BLaER1 treated with 17β-estradiol and CSF1 and Interleukin-3, amounts not matched to agents 10 nM and 100 nM (cell line): ENCODE measurements at regions not wholly inside any gene's neighbourhood (a gene's known extent, or its start where the extent isn't known, plus 50 kb on each side); places are given as distances from the start of the nearest gene placed in this dataset.

Experiments used
- H3K27ac ChIP-seq, 11 experiments: shearing (Covaris generic); formaldehyde crosslinking; 2 replicates each; pipeline ENCODE4 v1.8.1; 2022
- H3K27me3 ChIP-seq, 11 experiments: shearing (Covaris generic); formaldehyde crosslinking; 2 replicates each; pipeline ENCODE4 v1.8.1; 2022
- H3K36me3 ChIP-seq, 11 experiments: shearing (Covaris generic); formaldehyde crosslinking; 2 replicates each; pipeline ENCODE4 v1.8.1; 2022
- H3K4me1 ChIP-seq, 10 experiments: shearing (Covaris generic); formaldehyde crosslinking; 2 replicates each; pipeline ENCODE4 v1.8.1; 2022
- H3K4me2 ChIP-seq, 11 experiments: shearing (Covaris generic); formaldehyde crosslinking; 2 replicates each; pipeline ENCODE4 v1.8.1; 2022
- H3K4me3 ChIP-seq, 10 experiments: shearing (Covaris generic); formaldehyde crosslinking; 2 replicates each; pipeline ENCODE4 v1.8.1; 2022
- H3K9ac ChIP-seq, 11 experiments: shearing (Covaris generic); formaldehyde crosslinking; 2 replicates each; pipeline ENCODE4 v1.8.1; 2022
- H3K9me3 ChIP-seq, 11 experiments: shearing (Covaris generic); formaldehyde crosslinking; replicated peaks in 1 of 11; 2 replicates each; pipeline ENCODE4 v1.8.1; 2022
- H4K20me1 ChIP-seq, 11 experiments: shearing (Covaris generic); formaldehyde crosslinking; 2 replicates each; pipeline ENCODE4 v1.8.1; 2022
- Cebpa-rat ChIP-seq, 11 experiments: shearing (Covaris generic); IDR thresholded peaks; 2 replicates each; pipeline ENCODE4 v1.8.1; 2022

- H3K9me3 ChIP-seq, result no peaks in the 10 kb centered on the region
- no peaks in the 10 kb centered on the region for H3K36me3 ChIP-seq
- peaks cover 0 to 26% (median 15%) of the 10 kb centered on the region in 10 experiments; a peak in 14 of 20 replicates for H3K4me1 ChIP-seq
- no peaks in the 10 kb centered on the region for H4K20me1 ChIP-seq
- no peaks in the 10 kb centered on the region for H3K27me3 ChIP-seq
- no peak overlapping the region for H3K4me3 ChIP-seq
- H3K4me2 ChIP-seq, result no peak overlapping the region
- no peak for TF ChIP-seq Cebpa-rat (IDR thresholded peaks at IDR 0.05)
- H3K27ac ChIP-seq, result no peak overlapping the region
- no peak overlapping the region for H3K9ac ChIP-seq
Measured at GRCh38 chr7:42614636-42615035, 297.2 kb downstream of the C7orf25 start.

- no peak overlapping the region for H3K9ac ChIP-seq
- H3K27ac ChIP-seq, result no peak overlapping the region
- no peaks in the 10 kb centered on the region for H3K36me3 ChIP-seq
- no peaks in the 10 kb centered on the region for H4K20me1 ChIP-seq
- H3K4me2 ChIP-seq, result peak overlapping the region in 9 of 11 experiments; percentile 5 to 61 (median 52); a peak in 16 of 22 replicates
- H3K4me1 ChIP-seq, result peaks cover 0 to 20% (median 15%) of the 10 kb centered on the region in 10 experiments; a peak in 14 of 20 replicates
- H3K4me3 ChIP-seq, result no peak overlapping the region
- no peaks in the 10 kb centered on the region for H3K9me3 ChIP-seq
- no peak for TF ChIP-seq Cebpa-rat (IDR thresholded peaks at IDR 0.05)
- H3K27me3 ChIP-seq, result no peaks in the 10 kb centered on the region
Measured at GRCh38 chr7:42611961-42612360, 299.9 kb downstream of the C7orf25 start.

GRCh38 chr7:42611289-42611928, 300.5 kb downstream of the C7orf25 start:
- Histone ChIP-seq H4K20me1 (no peaks in the 10 kb centered on the region), H3K9ac (no peak overlapping the region)

GRCh38 chr7:42606193-42606905, 305.5 kb downstream of the C7orf25 start:
- Histone ChIP-seq H4K20me1 (no peaks in the 10 kb centered on the region), H3K4me2 (no peak overlapping the region), H3K4me1 (peaks cover 0 to under 1% (median 0%) of the 10 kb centered on the region in 10 experiments; a peak in 1 of 20 replicates), H3K27me3 (no peaks in the 10 kb centered on the region), H3K4me3 (no peak overlapping the region), H3K36me3 (no peaks in the 10 kb centered on the region), H3K9me3 (no peaks in the 10 kb centered on the region), H3K27ac (no peak overlapping the region), H3K9ac (no peak overlapping the region)
- TF ChIP-seq Cebpa-rat (IDR thresholded peaks at IDR 0.05), result no peak

More at GRCh38 chr7:42611289-42611928, 300.5 kb downstream of the C7orf25 start:
- no peaks in the 10 kb centered on the region for H3K9me3 ChIP-seq
- H3K4me1 ChIP-seq, result peaks cover 0 to 20% (median 15%) of the 10 kb centered on the region in 10 experiments; a peak in 14 of 20 replicates
- no peaks in the 10 kb centered on the region for H3K27me3 ChIP-seq
- peak overlapping the region in 6 of 11 experiments; percentile 50 to 61 (median 53); a peak in 11 of 22 replicates for H3K4me2 ChIP-seq
- no peak for TF ChIP-seq Cebpa-rat (IDR thresholded peaks at IDR 0.05)
- H3K27ac ChIP-seq, result no peak overlapping the region
- H3K36me3 ChIP-seq, result no peaks in the 10 kb centered on the region
- no peak overlapping the region for H3K4me3 ChIP-seq

GRCh38 chr7:42605406-42606192, 306.3 kb downstream of the C7orf25 start:
- Histone ChIP-seq H3K27ac (no peak overlapping the region), H3K27me3 (no peaks in the 10 kb centered on the region), H3K4me1 (no peaks in the 10 kb centered on the region), H4K20me1 (no peaks in the 10 kb centered on the region), H3K4me2 (no peak overlapping the region), H3K36me3 (no peaks in the 10 kb centered on the region), H3K4me3 (no peak overlapping the region), H3K9ac (no peak overlapping the region), H3K9me3 (no peaks in the 10 kb centered on the region)
- no peak for TF ChIP-seq Cebpa-rat (IDR thresholded peaks at IDR 0.05)

- no peak overlapping the region for H3K9ac ChIP-seq
- no peaks in the 10 kb centered on the region for H3K4me1 ChIP-seq
- peaks cover 0 to 9% (median 0%) of the 10 kb centered on the region in 11 experiments; a peak in 3 of 22 replicates for H3K9me3 ChIP-seq
- no peaks in the 10 kb centered on the region for H3K36me3 ChIP-seq
- no peak for TF ChIP-seq Cebpa-rat (IDR thresholded peaks at IDR 0.05)
- H3K27me3 ChIP-seq, result no peaks in the 10 kb centered on the region
- H3K4me2 ChIP-seq, result no peak overlapping the region
- no peak overlapping the region for H3K4me3 ChIP-seq
- H3K27ac ChIP-seq, result no peak overlapping the region
- no peaks in the 10 kb centered on the region for H4K20me1 ChIP-seq
Measured at GRCh38 chr7:42603496-42603895, 308.4 kb downstream of the C7orf25 start.

- H3K27ac ChIP-seq, result no peak overlapping the region
- no peaks in the 10 kb centered on the region for H3K27me3 ChIP-seq
- no peaks in the 10 kb centered on the region for H4K20me1 ChIP-seq
- H3K9ac ChIP-seq, result no peak overlapping the region
- no peaks in the 10 kb centered on the region for H3K36me3 ChIP-seq
- H3K4me1 ChIP-seq, result 0 out of 20 replicates have a peak, but pooled peaks cover 0 to 4% (median 0%) of the 10 kb centered on the region in 10 experiments
- peaks cover 0 to 15% (median 5%) of the 10 kb centered on the region in 11 experiments; a peak in 9 of 22 replicates for H3K9me3 ChIP-seq
- H3K4me3 ChIP-seq, result no peak overlapping the region
- no peak overlapping the region for H3K4me2 ChIP-seq
- TF ChIP-seq Cebpa-rat (IDR thresholded peaks at IDR 0.05), result no peak
Measured at GRCh38 chr7:42597300-42597699, 314.6 kb downstream of the C7orf25 start.

GRCh38 chr7:42596737-42597136, 315.1 kb downstream of the C7orf25 start:
- H3K9me3 ChIP-seq, result peaks cover 0 to 19% (median 7%) of the 10 kb centered on the region in 11 experiments; a peak in 11 of 22 replicates
- H4K20me1 ChIP-seq, result no peaks in the 10 kb centered on the region
- H3K36me3 ChIP-seq, result no peaks in the 10 kb centered on the region
- no peak overlapping the region for H3K4me2 ChIP-seq
- H3K27me3 ChIP-seq, result no peaks in the 10 kb centered on the region
- no peak for TF ChIP-seq Cebpa-rat (IDR thresholded peaks at IDR 0.05)
- 0 out of 20 replicates have a peak, but pooled peaks cover 0 to 4% (median 0%) of the 10 kb centered on the region in 10 experiments for H3K4me1 ChIP-seq
- no peak overlapping the region for H3K27ac ChIP-seq
- H3K4me3 ChIP-seq, result no peak overlapping the region
- no peak overlapping the region for H3K9ac ChIP-seq

- Histone ChIP-seq H3K9me3 (peaks cover 0 to 14% (median 7%) of the 10 kb centered on the region in 11 experiments; a peak in 12 of 22 replicates), H3K36me3 (no peaks in the 10 kb centered on the region), H3K4me3 (no peak overlapping the region), H3K4me2 (no peak overlapping the region), H3K4me1 (0 out of 20 replicates have a peak, but pooled peaks cover 0 to 4% (median 0%) of the 10 kb centered on the region in 10 experiments), H3K27me3 (no peaks in the 10 kb centered on the region), H3K27ac (no peak overlapping the region), H3K9ac (no peak overlapping the region), H4K20me1 (no peaks in the 10 kb centered on the region)
- TF ChIP-seq Cebpa-rat (IDR thresholded peaks at IDR 0.05), result no peak
Measured at GRCh38 chr7:42593860-42594259, 318.0 kb downstream of the C7orf25 start.
